Stimulated activated naive CD8-positive, alpha-beta T cell treated with anti-CD3 and anti-CD28 coated beads, Interleukin-15, amount 100 ng/mL, for 72 hours (primary cell): ENCODE measurements at regions not wholly inside any gene's neighbourhood (a gene's known extent, or its start where the extent isn't known, plus 50 kb on each side); places are given as distances from the start of the nearest gene placed in this dataset.

Experiments
- ATAC-seq: fragments of 150-1000 bp; cut with Tn5 transposase; 2 replicates; pipeline ENCODE4 v1.10.0; 2021; ENCODE audit warnings: mild to moderate bottlenecking, moderate library complexity
- DNase-seq, 2 donors: peaks; one replicate each; pipeline ENCODE4 v3.0.0; 2021 to 2022
- H3K27ac Mint-ChIP-seq, 2 donors: one replicate each; pipeline ENCODE4 v1.8.0; 2022; ENCODE audit warnings: mild to moderate bottlenecking in 2 of 2, mixed read lengths in 2 of 2, moderate library complexity in 2 of 2
- H3K27me3 Mint-ChIP-seq: one replicate; pipeline ENCODE4 v1.8.0; 2022; ENCODE audit warnings: mixed read lengths
- H3K4me1 Mint-ChIP-seq: one replicate; pipeline ENCODE4 v1.8.0; 2022; ENCODE audit warnings: mild to moderate bottlenecking, mixed read lengths
- H3K4me3 Mint-ChIP-seq, 2 donors: one replicate each; pipeline ENCODE4 v1.8.0; 2022; ENCODE audit warnings: mild to moderate bottlenecking in 2 of 2, mixed read lengths in 2 of 2, moderate library complexity in 1 of 2
- H3K9me3 Mint-ChIP-seq, 2 donors: one replicate each; pipeline ENCODE4 v1.8.0; 2022; ENCODE audit warnings: mixed read lengths in 2 of 2

GRCh38 chr21:38726482-38726881 lies 79.2 kb upstream of the ETS2 start:
- ATAC-seq (no peak), DNase-seq (no peak)
- peaks cover 14% of the 10 kb centered on the region for H3K27me3 Mint-ChIP-seq
- peaks cover 22 to 25% of the 10 kb centered on the region in 2 donors for H3K9me3 Mint-ChIP-seq
- H3K4me3 Mint-ChIP-seq = no peak overlapping the region
- no peak overlapping the region for H3K27ac Mint-ChIP-seq
- peaks cover 6% of the 10 kb centered on the region for H3K4me1 Mint-ChIP-seq

- H3K27me3 Mint-ChIP-seq = peaks cover 13% of the 10 kb centered on the region
- H3K9me3 Mint-ChIP-seq = peaks cover 15 to 23% of the 10 kb centered on the region in 2 donors
- ATAC-seq = no peak
- peaks cover 11% of the 10 kb centered on the region for H3K4me1 Mint-ChIP-seq
- DNase-seq = no peak
- H3K4me3 Mint-ChIP-seq = no peak overlapping the region
- no peak overlapping the region for H3K27ac Mint-ChIP-seq
Measured at GRCh38 chr21:38729291-38729690, 76.4 kb upstream of the ETS2 start.

- no peak for DNase-seq
- H3K27me3 Mint-ChIP-seq = peaks cover 18% of the 10 kb centered on the region
- H3K4me3 Mint-ChIP-seq = no peak overlapping the region
- no peak for ATAC-seq
- H3K27ac Mint-ChIP-seq = no peak overlapping the region
- peaks cover 14% of the 10 kb centered on the region for H3K4me1 Mint-ChIP-seq
- peaks cover 10 to 18% of the 10 kb centered on the region in 2 donors for H3K9me3 Mint-ChIP-seq
Measured at GRCh38 chr21:38729754-38730379, 75.9 kb upstream of the ETS2 start.

- Mint-ChIP-seq H3K4me3 (peak overlapping the region; percentile 85 to 88), H3K27ac (peak overlapping the region in 1 of 2 donors; percentile 28), H3K27me3 (peaks cover 36% of the 10 kb centered on the region), H3K9me3 (no peaks in the 10 kb centered on the region), H3K4me1 (peaks cover 14% of the 10 kb centered on the region)
- DNase-seq = peak; percentile 61 to 68
- ATAC-seq = peak; percentile 50
Measured at GRCh38 chr21:38733972-38734546, 71.7 kb upstream of the ETS2 start.

GRCh38 chr21:38734646-38735365 lies 70.9 kb upstream of the ETS2 start:
- no peaks in the 10 kb centered on the region for H3K9me3 Mint-ChIP-seq
- peaks cover 12% of the 10 kb centered on the region for H3K4me1 Mint-ChIP-seq
- ATAC-seq = no peak
- H3K4me3 Mint-ChIP-seq = peak overlapping the region; percentile 85 to 88
- no peak overlapping the region for H3K27ac Mint-ChIP-seq
- H3K27me3 Mint-ChIP-seq = peaks cover 33% of the 10 kb centered on the region
- DNase-seq = no peak

GRCh38 chr21:38735626-38736206 lies 70.0 kb upstream of the ETS2 start:
- ATAC-seq = no peak
- no peaks in the 10 kb centered on the region for H3K9me3 Mint-ChIP-seq
- DNase-seq = no peak
- no peak overlapping the region for H3K4me3 Mint-ChIP-seq
- H3K4me1 Mint-ChIP-seq = peaks cover 10% of the 10 kb centered on the region
- peaks cover 29% of the 10 kb centered on the region for H3K27me3 Mint-ChIP-seq
- H3K27ac Mint-ChIP-seq = no peak overlapping the region

- no peak for DNase-seq
Measured at GRCh38 chr21:38740090-38740489, 65.6 kb upstream of the ETS2 start.

GRCh38 chr21:38741092-38741949 lies 64.4 kb upstream of the ETS2 start:
- Mint-ChIP-seq H3K4me1 (peaks cover 13% of the 10 kb centered on the region), H3K27ac (no peak overlapping the region), H3K9me3 (no peaks in the 10 kb centered on the region), H3K27me3 (peaks cover 4% of the 10 kb centered on the region), H3K4me3 (no peak overlapping the region)
- ATAC-seq (no peak), DNase-seq (no peak)

More at GRCh38 chr21:38740090-38740489, 65.6 kb upstream of the ETS2 start:
- H3K27ac Mint-ChIP-seq = no peak overlapping the region
- no peak for ATAC-seq
- no peaks in the 10 kb centered on the region for H3K9me3 Mint-ChIP-seq
- no peak overlapping the region for H3K4me3 Mint-ChIP-seq
- peaks cover 16% of the 10 kb centered on the region for H3K27me3 Mint-ChIP-seq
- peaks cover 13% of the 10 kb centered on the region for H3K4me1 Mint-ChIP-seq

GRCh38 chr21:38741950-38742256 lies 63.8 kb upstream of the ETS2 start:
- DNase-seq (no peak), ATAC-seq (no peak)
- H3K4me3 Mint-ChIP-seq = no peak overlapping the region
- peaks cover 4 to 5% of the 10 kb centered on the region in 2 donors for H3K9me3 Mint-ChIP-seq
- H3K27ac Mint-ChIP-seq = no peak overlapping the region
- H3K27me3 Mint-ChIP-seq = no peaks in the 10 kb centered on the region
- peaks cover 13% of the 10 kb centered on the region for H3K4me1 Mint-ChIP-seq

- H3K4me1 Mint-ChIP-seq = peaks cover 13% of the 10 kb centered on the region
- peaks cover 5 to 7% of the 10 kb centered on the region in 2 donors for H3K9me3 Mint-ChIP-seq
Measured at GRCh38 chr21:38742580-38743260, 63.0 kb upstream of the ETS2 start.

GRCh38 chr21:38743772-38744529 lies 61.8 kb upstream of the ETS2 start:
- no peaks in the 10 kb centered on the region for H3K27me3 Mint-ChIP-seq
- H3K4me3 Mint-ChIP-seq = no peak overlapping the region
- peaks cover 13% of the 10 kb centered on the region for H3K4me1 Mint-ChIP-seq
- no peak overlapping the region for H3K27ac Mint-ChIP-seq
- ATAC-seq (no peak), DNase-seq (no peak)
- peaks cover 5 to 7% of the 10 kb centered on the region in 2 donors for H3K9me3 Mint-ChIP-seq

More at GRCh38 chr21:38742580-38743260, 63.0 kb upstream of the ETS2 start:
- H3K27me3 Mint-ChIP-seq = no peaks in the 10 kb centered on the region
- ATAC-seq = no peak
- no peak overlapping the region for H3K27ac Mint-ChIP-seq
- no peak for DNase-seq
- H3K4me3 Mint-ChIP-seq = no peak overlapping the region

- H3K4me3 Mint-ChIP-seq = no peak overlapping the region
- H3K27ac Mint-ChIP-seq = peak overlapping the region in 1 of 2 donors; percentile 17
- peaks cover 13% of the 10 kb centered on the region for H3K4me1 Mint-ChIP-seq
- H3K27me3 Mint-ChIP-seq = no peaks in the 10 kb centered on the region
- DNase-seq (no peak), ATAC-seq (no peak)
- H3K9me3 Mint-ChIP-seq = peaks cover 5 to 7% of the 10 kb centered on the region in 2 donors
Measured at GRCh38 chr21:38744861-38745260, 60.9 kb upstream of the ETS2 start.

- Mint-ChIP-seq H3K27me3 (peaks cover 23% of the 10 kb centered on the region), H3K4me3 (no peak overlapping the region), H3K9me3 (peaks cover 5 to 7% of the 10 kb centered on the region in 2 donors), H3K27ac (no peak overlapping the region), H3K4me1 (no peaks in the 10 kb centered on the region)
- DNase-seq = no peak
- no peak for ATAC-seq
Measured at GRCh38 chr21:38747810-38748209, 57.9 kb upstream of the ETS2 start.

GRCh38 chr21:38751379-38752050 lies 54.2 kb upstream of the ETS2 start:
- Mint-ChIP-seq H3K4me3 (no peak overlapping the region), H3K9me3 (peaks cover 5% of the 10 kb centered on the region in 2 donors), H3K27me3 (peaks cover 23% of the 10 kb centered on the region), H3K27ac (peak overlapping the region in 1 of 2 donors; percentile 55), H3K4me1 (peaks cover 10% of the 10 kb centered on the region)
- DNase-seq (no peak), ATAC-seq (no peak)
